Mesendoderm (in vitro differentiated cells): ENCODE measurements at regions not wholly inside any gene's neighbourhood (a gene's known extent, or its start where the extent isn't known, plus 50 kb on each side); places are given as distances from the start of the nearest gene placed in this dataset.

ENCODE experiments used
- DNase-seq: peaks from one replicate; pipeline ENCODE4 v3.0.0; 2013
- H2AK5ac ChIP-seq: 2 replicates; pipeline ENCODE4 v1.6.1; 2013; ENCODE audit warnings: low read length, inconsistent platforms
- H2BK120ac ChIP-seq: 2 replicates; pipeline ENCODE4 v1.6.1; 2013; ENCODE audit warnings: low read depth, mild to moderate bottlenecking, low read length, moderate library complexity, mixed read lengths
- H2BK15ac ChIP-seq: replicated peaks from 2 replicates; pipeline ENCODE4 v1.6.1; 2013; ENCODE audit warnings: low read depth, mild to moderate bottlenecking, moderate library complexity
- H2BK5ac ChIP-seq: 2 replicates; pipeline ENCODE4 v1.6.1; 2013; ENCODE audit warnings: low read length, inconsistent platforms
- H3K18ac ChIP-seq: 2 replicates; pipeline ENCODE4 v1.6.1; 2013; ENCODE audit warnings: mild to moderate bottlenecking, low read length, mixed read lengths
- H3K23ac ChIP-seq: one replicate; pipeline ENCODE4 v1.6.1; 2013; ENCODE audit warnings: low read length
- H3K27ac ChIP-seq: 2 replicates; pipeline ENCODE4 v1.5.1; 2013; ENCODE audit warnings: low read depth, mild to moderate bottlenecking, inconsistent platforms, low read length, moderate library complexity
- H3K27me3 ChIP-seq: 2 replicates; pipeline ENCODE4 v1.6.1; 2013; ENCODE audit warnings: low read length, control low read depth, mild to moderate bottlenecking, inconsistent platforms; ENCODE audit not compliant: insufficient read depth, poor library complexity
- H3K36me3 ChIP-seq: 2 replicates; pipeline ENCODE4 v1.6.1; 2013; ENCODE audit warnings: low read length, inconsistent platforms; ENCODE audit not compliant: control insufficient read depth, insufficient read depth
- H3K4ac ChIP-seq: one replicate; pipeline ENCODE4 v1.6.1; 2013; ENCODE audit warnings: low read depth, mild to moderate bottlenecking, low read length, moderate library complexity
- H3K4me1 ChIP-seq: 2 replicates; pipeline ENCODE4 v1.6.1; 2013; ENCODE audit warnings: low read depth, low read length, inconsistent platforms; ENCODE audit not compliant: control insufficient read depth
- H3K4me2 ChIP-seq: 2 replicates; pipeline ENCODE4 v1.6.1; 2013; ENCODE audit warnings: low read length
- H3K4me3 ChIP-seq: 2 replicates; pipeline ENCODE4 v1.5.1; 2013; ENCODE audit warnings: mild to moderate bottlenecking, low read length
- H3K56ac ChIP-seq: one replicate; pipeline ENCODE4 v1.6.1; 2013; ENCODE audit warnings: low read length
- H3K79me1 ChIP-seq: 2 replicates; pipeline ENCODE4 v1.6.1; 2013; ENCODE audit warnings: low read length, inconsistent platforms
- H3K79me2 ChIP-seq: 2 replicates; pipeline ENCODE4 v1.6.1; 2013; ENCODE audit warnings: mild to moderate bottlenecking, low read length; ENCODE audit not compliant: control insufficient read depth, insufficient read depth
- H3K9ac ChIP-seq: 2 replicates; pipeline ENCODE4 v1.6.1; 2013; ENCODE audit warnings: low read length, inconsistent platforms
- H4K5ac ChIP-seq: one replicate; pipeline ENCODE4 v1.6.1; 2013; ENCODE audit warnings: low read length
- H4K8ac ChIP-seq: one replicate; pipeline ENCODE4 v1.6.1; 2013; ENCODE audit warnings: low read depth, mild to moderate bottlenecking, control low read depth, low read length, moderate library complexity
- WGBS: extraction: QIAGEN DNeasy Blood & Tissue Kit; methylation state at CpG from one replicate; pipeline ENCODE4 v1.1.7; 2013; ENCODE audit warnings: low lambda C conversion rate, missing lambda C conversion rate; ENCODE audit not compliant: insufficient coverage; ENCODE audit errors: extremely low coverage; 5-methylcytosine and 5-hydroxymethylcytosine counted together

DNA sequence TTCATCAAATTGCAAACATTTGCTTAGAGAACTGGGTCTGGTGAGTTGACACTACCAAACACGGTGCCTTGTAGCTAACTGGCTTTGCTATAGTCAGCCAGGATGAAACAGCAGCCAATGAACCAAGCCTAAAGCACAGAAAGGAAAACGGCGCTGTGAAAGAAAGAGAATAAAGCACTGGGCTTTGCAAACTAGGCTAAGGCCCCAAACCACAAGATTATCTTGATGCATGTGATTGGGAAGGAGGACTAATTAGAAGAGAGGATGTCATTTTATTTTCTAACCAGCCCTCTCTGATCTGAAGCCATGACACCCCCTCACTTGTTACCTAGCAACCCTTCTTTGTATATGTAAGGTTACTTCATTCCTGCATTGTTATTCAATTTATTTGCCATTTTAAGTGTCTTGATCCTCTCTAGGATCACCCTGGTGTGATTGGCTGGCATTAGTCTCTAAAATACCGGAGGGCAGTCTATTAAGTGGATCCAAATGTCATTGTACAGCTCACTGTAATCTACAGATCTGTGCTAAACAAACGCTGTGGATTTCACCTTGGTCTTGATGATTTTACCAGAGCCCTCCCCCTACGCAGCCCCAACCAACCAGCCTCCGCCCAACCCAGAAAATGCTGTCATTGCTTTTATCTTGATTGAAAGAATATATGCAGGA is 395.4 kb upstream of the ACVR2A start:
- H2BK120ac ChIP-seq = peak overlapping the region; percentile 74
- H3K4me2 ChIP-seq = no peak overlapping the region
- no peaks in the 10 kb centered on the region for H3K79me1 ChIP-seq
- peaks cover 16% of the 10 kb centered on the region for H3K4me1 ChIP-seq
- peak overlapping the region; percentile 51 for H3K56ac ChIP-seq
- no peak overlapping the region for H4K5ac ChIP-seq
- no peak overlapping the region for H4K8ac ChIP-seq
- peak overlapping the region; percentile 80 for H3K18ac ChIP-seq
- no peak overlapping the region for H2AK5ac ChIP-seq
- H2BK15ac ChIP-seq = peak overlapping the region; percentile 99
- H3K79me2 ChIP-seq = no peaks in the 10 kb centered on the region
- no CpG with 5 or more reads among the region's 7 CpGs for WGBS
- no peaks in the 10 kb centered on the region for H3K36me3 ChIP-seq
- no peak overlapping the region for H3K23ac ChIP-seq
- H2BK5ac ChIP-seq = peak overlapping the region; percentile 52
- H3K4ac ChIP-seq = no peak overlapping the region
- peak; percentile 85 for DNase-seq
- H3K9ac ChIP-seq = no peak overlapping the region
- H3K27me3 ChIP-seq = no peaks in the 10 kb centered on the region
- H3K4me3 ChIP-seq = no peak overlapping the region
- H3K27ac ChIP-seq = no peak overlapping the region

- H3K27ac ChIP-seq = no peak overlapping the region
- no peaks in the 10 kb centered on the region for H3K4me1 ChIP-seq
- no peak overlapping the region for H2BK5ac ChIP-seq
- no peak overlapping the region for H3K9ac ChIP-seq
- no peak overlapping the region for H3K4me2 ChIP-seq
- no peaks in the 10 kb centered on the region for H3K79me2 ChIP-seq
- H2AK5ac ChIP-seq = no peak overlapping the region
- WGBS = no CpG with 5 or more reads among the region's 3 CpGs
- no peak overlapping the region for H3K23ac ChIP-seq
- no peak overlapping the region for H3K56ac ChIP-seq
- H3K4me3 ChIP-seq = no peak overlapping the region
- DNase-seq = no peak
- peak overlapping the region; percentile 43 for H3K18ac ChIP-seq
- no peak overlapping the region for H2BK15ac ChIP-seq
- no peaks in the 10 kb centered on the region for H3K27me3 ChIP-seq
- no peak overlapping the region for H2BK120ac ChIP-seq
- no peaks in the 10 kb centered on the region for H3K79me1 ChIP-seq
- H3K4ac ChIP-seq = no peak overlapping the region
- H4K8ac ChIP-seq = no peak overlapping the region
- H4K5ac ChIP-seq = no peak overlapping the region
- no peaks in the 10 kb centered on the region for H3K36me3 ChIP-seq
Observed at GRCh38 chr2:147442816-147443215, 402.0 kb upstream of the ACVR2A start.

DNA sequence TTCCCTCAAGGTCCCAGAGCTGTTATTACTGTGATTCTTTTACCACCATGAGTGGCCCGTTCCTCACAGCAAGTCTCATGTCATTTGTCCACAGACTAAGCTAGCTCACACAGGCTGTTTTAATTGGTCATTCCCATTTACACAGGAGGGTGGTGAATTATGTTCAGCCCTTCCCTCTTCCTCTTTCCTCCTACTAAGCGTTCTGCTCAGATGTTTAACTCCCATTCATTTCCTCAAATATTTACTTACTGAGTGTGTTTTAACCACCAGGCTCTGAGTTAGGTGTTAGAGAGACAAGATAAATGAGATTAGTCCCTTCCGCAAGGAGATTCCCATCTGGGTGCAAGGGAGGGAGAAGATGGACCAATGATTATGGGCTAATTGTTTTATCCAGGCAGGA is 403.6 kb upstream of the ACVR2A start:
- no peak overlapping the region for H3K4me2 ChIP-seq
- H4K5ac ChIP-seq = no peak overlapping the region
- no peak overlapping the region for H3K56ac ChIP-seq
- no peaks in the 10 kb centered on the region for H3K79me2 ChIP-seq
- H2BK5ac ChIP-seq = peak overlapping the region; percentile 40
- H3K9ac ChIP-seq = no peak overlapping the region
- no peak overlapping the region for H2AK5ac ChIP-seq
- H3K27ac ChIP-seq = peak overlapping the region; percentile 40
- no peaks in the 10 kb centered on the region for H3K4me1 ChIP-seq
- H3K23ac ChIP-seq = no peak overlapping the region
- H3K79me1 ChIP-seq = no peaks in the 10 kb centered on the region
- no peak overlapping the region for H3K18ac ChIP-seq
- no peak overlapping the region for H2BK120ac ChIP-seq
- no CpG with 5 or more reads among the region's 3 CpGs for WGBS
- H3K4ac ChIP-seq = no peak overlapping the region
- no peak overlapping the region for H4K8ac ChIP-seq
- H2BK15ac ChIP-seq = no peak overlapping the region
- no peak for DNase-seq
- no peaks in the 10 kb centered on the region for H3K27me3 ChIP-seq
- H3K36me3 ChIP-seq = no peaks in the 10 kb centered on the region
- no peak overlapping the region for H3K4me3 ChIP-seq

DNA sequence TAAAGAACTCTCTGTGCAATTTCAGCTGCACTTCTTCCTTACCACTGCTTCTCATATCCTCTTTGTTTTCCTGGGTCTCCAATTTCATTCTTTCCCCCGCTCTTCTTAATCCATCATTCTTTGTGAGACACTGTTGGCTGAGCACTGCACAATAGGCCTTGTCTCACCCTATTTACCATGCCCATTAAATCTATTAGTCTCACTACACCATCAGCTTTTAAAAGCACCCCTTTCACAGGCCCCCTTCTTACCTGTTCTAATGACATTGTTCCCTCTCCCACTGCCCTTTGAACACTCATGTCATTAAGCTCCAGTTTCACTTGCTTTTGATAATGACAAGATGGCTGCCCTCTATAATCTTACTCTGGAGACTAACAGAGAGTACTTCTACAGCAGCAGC is 404.1 kb upstream of the ACVR2A start:
- no peaks in the 10 kb centered on the region for H3K4me1 ChIP-seq
- H2AK5ac ChIP-seq = no peak overlapping the region
- H3K4me3 ChIP-seq = no peak overlapping the region
- H3K79me1 ChIP-seq = no peaks in the 10 kb centered on the region
- H3K79me2 ChIP-seq = no peaks in the 10 kb centered on the region
- H4K8ac ChIP-seq = no peak overlapping the region
- H2BK5ac ChIP-seq = no peak overlapping the region
- peak overlapping the region; percentile 62 for H3K18ac ChIP-seq
- H3K27ac ChIP-seq = peak overlapping the region; percentile 40
- H3K27me3 ChIP-seq = no peaks in the 10 kb centered on the region
- H3K4me2 ChIP-seq = no peak overlapping the region
- H3K56ac ChIP-seq = no peak overlapping the region
- H2BK15ac ChIP-seq = no peak overlapping the region
- no peaks in the 10 kb centered on the region for H3K36me3 ChIP-seq
- no peak overlapping the region for H3K23ac ChIP-seq
- no peak overlapping the region for H2BK120ac ChIP-seq
- no peak overlapping the region for H4K5ac ChIP-seq
- no peak for DNase-seq
- whole genome bisulfite sequencing = no CpG with 5 or more reads among the region's 1 CpG
- no peak overlapping the region for H3K4ac ChIP-seq
- no peak overlapping the region for H3K9ac ChIP-seq

- no peak overlapping the region for H3K4me3 ChIP-seq
- no peak for DNase-seq
- no peak overlapping the region for H3K27ac ChIP-seq
- no peak overlapping the region for H2AK5ac ChIP-seq
- H3K4ac ChIP-seq = no peak overlapping the region
- no peak overlapping the region for H2BK5ac ChIP-seq
- H3K36me3 ChIP-seq = no peaks in the 10 kb centered on the region
- H3K18ac ChIP-seq = no peak overlapping the region
- no peak overlapping the region for H4K5ac ChIP-seq
- no peaks in the 10 kb centered on the region for H3K4me1 ChIP-seq
- no peak overlapping the region for H3K56ac ChIP-seq
- H3K79me1 ChIP-seq = no peaks in the 10 kb centered on the region
- no peak overlapping the region for H3K9ac ChIP-seq
- no peak overlapping the region for H3K23ac ChIP-seq
- H2BK120ac ChIP-seq = no peak overlapping the region
- no peak overlapping the region for H4K8ac ChIP-seq
- H2BK15ac ChIP-seq = no peak overlapping the region
- no peak overlapping the region for H3K4me2 ChIP-seq
- H3K79me2 ChIP-seq = no peaks in the 10 kb centered on the region
- no peaks in the 10 kb centered on the region for H3K27me3 ChIP-seq
Observed at GRCh38 chr2:147439986-147440385, 404.8 kb upstream of the ACVR2A start.

DNA sequence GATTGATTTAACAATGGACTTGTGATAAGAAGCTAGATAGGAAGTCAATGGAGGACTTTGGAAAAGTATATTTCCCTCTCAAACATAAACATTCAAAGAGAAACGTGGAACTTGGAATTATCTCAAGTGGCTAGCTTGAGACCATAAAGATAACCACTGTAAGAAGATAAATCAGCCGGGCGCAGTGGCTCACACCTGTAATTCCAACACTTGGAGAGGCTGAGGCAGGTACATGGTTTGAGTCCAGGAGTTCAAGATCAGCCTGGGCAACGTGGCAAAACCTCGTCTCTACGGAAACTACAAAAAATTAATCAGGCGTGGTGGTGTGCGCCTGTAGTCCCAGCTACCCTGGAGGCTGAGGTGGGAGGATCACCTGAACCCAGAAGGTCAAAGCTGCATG is 405.9 kb upstream of the ACVR2A start:
- WGBS = no CpG with 5 or more reads among the region's 8 CpGs
- no peak overlapping the region for H3K56ac ChIP-seq
- H3K18ac ChIP-seq = no peak overlapping the region
- no peak overlapping the region for H3K4me2 ChIP-seq
- no peak overlapping the region for H2AK5ac ChIP-seq
- H3K4me3 ChIP-seq = no peak overlapping the region
- no peak overlapping the region for H3K23ac ChIP-seq
- H3K9ac ChIP-seq = no peak overlapping the region
- peak; percentile 26 for DNase-seq
- H2BK5ac ChIP-seq = no peak overlapping the region
- H3K36me3 ChIP-seq = no peaks in the 10 kb centered on the region
- H4K5ac ChIP-seq = no peak overlapping the region
- no peak overlapping the region for H2BK15ac ChIP-seq
- no peaks in the 10 kb centered on the region for H3K27me3 ChIP-seq
- no peak overlapping the region for H3K27ac ChIP-seq
- no peak overlapping the region for H2BK120ac ChIP-seq
- no peak overlapping the region for H4K8ac ChIP-seq
- H3K4ac ChIP-seq = no peak overlapping the region
- H3K4me1 ChIP-seq = no peaks in the 10 kb centered on the region
- no peaks in the 10 kb centered on the region for H3K79me1 ChIP-seq
- H3K79me2 ChIP-seq = no peaks in the 10 kb centered on the region
